OCI-M2 (cell line): ENCODE measurements at regions not wholly inside any gene's neighbourhood (a gene's known extent, or its start where the extent isn't known, plus 50 kb on each side); places are given as distances from the start of the nearest gene placed in this dataset.
"Not testable (repeated sequence)": the region's sequence is repeated elsewhere in the genome, so short reads cannot be mapped to it uniquely, and the experiment has no call there.

ENCODE experiments used
- DNase-seq: peaks from one replicate; lab custom pipeline; 2025; ENCODE audit not compliant: unreplicated experiment; lab: John Stamatoyannopoulos, UW

DNA sequence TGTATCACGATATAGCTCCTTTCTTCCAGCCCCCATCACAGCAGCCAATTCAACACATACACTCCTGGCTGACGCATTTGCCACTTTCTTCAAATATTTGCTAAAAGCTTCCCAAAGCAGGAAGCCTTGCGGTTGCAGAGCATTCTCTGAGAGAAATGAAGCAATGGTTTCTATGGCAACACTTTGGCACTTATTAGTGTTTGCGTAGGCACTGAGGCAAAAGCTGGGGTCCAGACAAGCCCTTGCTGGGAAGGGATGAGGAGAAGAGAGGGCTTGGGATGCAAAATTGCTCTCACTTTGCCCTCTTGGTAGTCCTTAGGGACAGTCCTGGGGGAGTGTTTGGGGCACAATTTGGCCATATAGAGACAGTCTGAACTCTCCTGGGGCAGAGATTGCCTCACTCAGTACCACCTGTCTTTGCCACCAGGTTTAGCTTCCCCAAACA lies 55.0 kb upstream of the PAK3 start:
- DNase-seq, result no peak

DNA sequence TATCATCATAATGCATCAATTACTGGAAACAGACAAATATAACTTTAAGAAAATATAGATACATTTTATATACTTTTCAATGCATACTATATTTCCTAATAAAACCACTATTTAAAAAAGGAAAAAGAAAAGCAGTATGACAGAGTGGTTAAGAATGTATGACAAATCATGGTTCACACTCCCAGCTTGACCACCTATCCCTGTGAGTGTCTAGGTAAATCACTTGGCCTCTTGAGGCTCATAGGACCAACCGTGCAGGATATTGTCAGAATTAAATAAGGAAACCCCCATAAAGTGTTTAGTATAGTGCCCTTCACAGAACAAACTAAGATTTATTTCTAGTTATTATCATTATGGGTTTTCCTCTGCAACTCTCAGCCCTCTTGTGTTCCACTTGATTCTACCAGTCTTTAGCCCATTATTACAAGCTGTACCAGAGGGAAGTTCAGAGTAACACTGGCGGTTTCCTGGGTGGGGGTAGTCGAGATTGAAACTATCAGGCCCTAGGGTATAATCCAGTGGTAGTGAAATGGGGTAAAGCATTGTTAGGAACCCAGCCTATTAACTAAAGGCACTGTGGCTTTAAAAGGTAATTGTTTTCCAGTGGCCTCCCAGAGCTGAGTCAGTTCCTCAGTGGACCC lies 55.5 kb upstream of the PAK3 start:
- DNase-seq, result no peak

DNA sequence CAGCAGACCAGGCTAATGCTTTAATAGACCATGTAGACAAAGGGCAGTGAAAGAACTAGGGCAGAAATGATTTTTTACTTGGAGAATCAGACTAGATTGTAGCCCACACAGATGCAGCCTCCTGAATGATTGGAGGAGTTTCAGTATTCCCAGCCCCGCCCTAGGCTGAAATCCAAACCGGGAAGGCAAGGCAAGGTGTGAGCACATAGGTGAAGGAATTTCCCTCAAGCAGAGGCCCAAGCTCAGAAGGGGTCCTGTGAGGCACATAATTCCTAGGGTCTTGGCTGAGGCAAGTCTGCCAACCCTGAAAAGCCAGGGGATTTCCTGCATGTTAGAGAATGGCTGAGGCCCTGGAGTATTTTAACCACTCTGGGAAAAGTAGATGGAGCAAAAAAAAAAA lies 56.4 kb upstream of the PAK3 start:
- no peak for DNase-seq

DNA sequence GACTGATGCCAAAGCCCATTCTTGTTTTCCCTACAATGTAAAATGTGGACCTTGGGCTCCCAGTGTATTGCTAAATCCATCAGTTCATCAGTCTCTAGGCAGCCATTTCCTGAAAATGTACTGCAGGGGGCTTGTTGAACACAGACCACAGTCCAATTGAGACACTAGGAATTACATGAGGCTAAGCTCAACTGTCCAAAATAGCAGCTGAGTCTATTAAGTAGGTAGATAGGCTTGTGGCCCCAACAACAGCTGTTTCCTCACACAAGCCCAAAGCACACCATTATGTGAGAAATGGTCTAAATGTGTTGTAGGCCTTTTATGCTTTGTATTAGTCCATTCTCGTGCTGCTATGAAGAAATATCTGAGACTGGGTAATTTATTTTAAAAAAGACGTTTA lies 60.0 kb upstream of the PAK3 start:
- DNase-seq, result no peak

DNA sequence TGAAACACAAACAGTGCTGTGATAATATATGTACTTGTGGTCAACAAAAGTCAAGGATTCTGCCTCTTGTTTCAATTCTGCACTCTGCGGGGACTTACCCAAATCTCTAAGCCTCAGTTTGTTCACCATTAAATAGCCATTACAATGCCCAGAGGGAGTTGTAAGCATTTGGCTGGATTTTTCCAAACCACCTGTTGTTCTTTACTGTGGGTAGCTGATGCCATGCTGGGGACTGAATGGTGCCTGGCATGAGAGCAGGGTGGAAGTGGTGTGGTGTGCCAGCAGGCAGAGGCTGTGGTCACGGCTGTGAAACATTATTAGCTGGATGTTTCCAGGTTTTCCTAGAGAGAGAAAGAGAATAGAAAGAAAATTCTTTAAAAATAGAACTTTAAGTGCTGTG lies 60.7 kb upstream of the PAK3 start:
- DNase-seq, result no peak

DNA sequence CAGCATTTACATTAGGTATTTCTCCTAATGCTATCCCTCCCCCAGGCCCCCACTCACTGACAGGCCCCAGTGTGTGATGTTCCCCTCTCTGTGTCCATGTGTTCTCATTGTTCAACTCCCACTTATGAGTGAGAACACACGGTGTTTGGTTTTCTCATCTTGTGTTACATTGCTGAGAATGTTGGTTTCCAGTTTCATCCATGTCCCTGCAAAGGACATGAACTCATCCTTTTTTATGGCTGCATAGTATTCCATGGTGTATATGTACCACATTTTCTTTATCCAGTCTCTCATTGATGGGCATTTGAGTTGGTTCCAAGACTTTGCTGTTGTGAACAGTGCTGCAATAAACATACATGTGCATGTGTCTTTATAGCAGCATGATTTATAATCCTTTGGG lies 73.0 kb upstream of the PAK3 start:
- DNase-seq, result not testable (repeated sequence)

DNA sequence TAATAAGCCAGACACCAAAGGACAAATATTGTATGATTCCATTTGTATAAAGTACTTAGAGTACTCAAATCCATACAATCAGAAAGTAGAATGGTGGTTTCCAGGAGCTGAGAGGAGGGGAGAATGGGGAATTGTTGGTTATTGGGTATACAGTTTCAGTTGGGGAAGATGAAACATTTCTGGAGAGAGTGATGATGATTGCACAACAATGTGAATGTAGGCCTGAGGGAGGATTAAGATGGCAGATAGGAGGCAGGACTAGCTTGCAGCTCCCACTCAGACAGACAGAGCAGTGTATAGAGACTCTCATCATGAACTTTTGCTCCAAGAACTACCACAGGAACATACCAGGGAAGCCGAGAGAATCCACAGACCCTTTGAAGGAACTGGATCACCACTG lies 75.7 kb upstream of the PAK3 start:
- DNase-seq, result no peak

DNA sequence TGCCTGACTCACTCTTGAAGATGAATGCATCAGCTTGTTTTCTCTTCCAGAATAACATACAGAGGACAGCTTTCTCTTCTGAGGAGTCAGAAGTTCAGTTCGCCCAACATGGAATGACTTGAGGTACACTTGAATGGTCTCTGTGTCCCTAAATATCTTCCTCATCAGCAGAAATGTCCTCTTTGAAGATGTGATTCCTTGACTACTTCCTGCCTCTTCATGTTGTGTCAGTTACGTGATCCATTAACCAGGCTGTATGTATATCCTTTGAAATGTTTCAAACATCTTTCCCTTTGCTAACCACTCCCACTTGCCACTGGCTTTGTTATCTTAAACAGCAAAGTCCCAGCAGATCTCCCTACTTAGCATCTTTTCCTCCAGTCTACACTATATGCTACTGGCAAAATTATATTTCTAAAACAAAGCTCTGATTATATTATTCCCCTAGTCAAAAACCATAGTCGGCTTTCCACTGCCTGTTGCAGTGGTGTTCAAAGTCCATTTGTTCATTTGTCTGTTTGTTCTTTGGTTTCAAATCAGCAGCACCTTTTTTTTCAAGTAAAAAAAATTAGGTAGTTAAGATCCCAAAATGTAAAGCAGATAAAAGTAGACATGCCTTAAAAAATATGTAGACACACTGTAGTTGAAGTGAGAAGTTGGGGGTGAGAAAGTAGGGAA lies 82.1 kb upstream of the PAK3 start:
- no peak for DNase-seq

DNA sequence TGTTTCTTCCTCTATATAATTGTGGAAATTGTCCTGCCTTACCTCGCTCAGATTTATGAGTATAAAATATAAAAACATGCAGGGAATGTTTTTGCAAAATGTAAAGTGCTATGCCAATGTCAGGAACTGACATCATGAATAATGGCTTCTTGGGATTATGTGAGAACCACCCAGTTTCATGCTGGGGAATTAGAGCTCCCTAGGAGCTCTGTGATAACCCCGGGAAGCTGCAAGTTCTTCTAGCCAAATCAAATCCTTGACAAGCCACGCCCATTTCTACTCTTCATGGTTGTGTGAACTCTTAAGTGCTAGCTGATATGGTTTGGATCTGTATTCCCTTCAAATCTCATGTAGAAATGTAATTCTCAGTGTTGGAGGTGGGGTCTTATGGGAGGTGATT lies 85.9 kb upstream of the PAK3 start:
- no peak for DNase-seq

DNA sequence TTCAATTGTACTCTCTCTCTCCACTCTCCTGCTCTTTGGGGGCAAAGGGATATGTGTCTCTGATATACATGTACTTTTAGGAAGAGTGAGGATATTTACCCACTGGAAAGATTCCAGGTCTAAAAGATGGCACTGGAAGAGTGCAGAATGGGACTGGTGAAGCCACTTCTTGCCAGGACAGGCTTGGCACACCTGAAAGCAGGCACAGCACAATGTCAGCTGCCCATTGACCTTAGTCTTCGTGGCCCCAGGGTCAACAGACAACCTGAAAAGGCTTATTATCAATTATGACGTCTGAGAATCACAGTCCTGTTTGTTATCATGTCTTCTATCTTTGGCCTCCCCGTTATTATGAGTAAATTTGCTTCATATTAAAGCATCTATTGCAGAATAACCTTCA lies 86.7 kb upstream of the PAK3 start:
- DNase-seq, result no peak

DNA sequence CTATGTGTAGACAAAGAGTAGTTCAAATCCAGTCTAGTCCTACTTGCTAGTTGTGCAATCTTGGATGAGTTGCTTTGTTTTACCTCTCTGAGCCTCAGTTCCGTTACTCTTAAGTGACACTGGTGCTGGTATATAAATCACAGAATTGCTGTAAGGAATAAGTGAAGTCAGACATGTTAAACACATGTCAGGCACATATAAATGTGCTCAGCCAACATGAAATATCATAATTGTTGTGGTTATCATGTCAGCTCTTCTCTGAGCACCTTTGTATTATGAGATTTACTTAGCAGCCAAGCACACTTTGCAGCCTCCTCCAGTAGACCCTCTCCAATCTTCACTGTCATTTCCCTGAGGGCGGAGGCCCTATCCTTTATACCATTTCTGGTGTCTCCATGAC lies 87.9 kb upstream of the PAK3 start:
- DNase-seq, result no peak

DNA sequence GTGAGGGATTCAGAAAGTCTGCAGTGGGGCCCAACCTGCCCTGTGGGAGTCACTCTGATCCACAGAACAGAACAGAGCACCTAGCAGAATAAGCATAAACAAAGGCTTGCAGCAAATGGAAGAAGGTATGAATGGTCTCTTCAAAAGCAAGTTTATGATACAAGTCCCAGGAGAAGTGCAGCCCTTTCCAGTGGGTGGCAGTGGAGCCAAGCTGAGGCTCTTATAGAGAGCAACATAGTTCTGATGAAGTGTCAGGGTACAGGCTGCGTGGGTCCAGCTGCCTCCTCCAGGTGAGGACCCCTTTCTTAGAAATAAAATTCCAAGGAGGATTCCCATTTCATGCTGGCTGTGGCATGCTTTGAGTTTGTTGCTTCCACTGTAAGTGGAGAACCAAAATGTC lies 88.8 kb upstream of the PAK3 start:
- no peak for DNase-seq

DNA sequence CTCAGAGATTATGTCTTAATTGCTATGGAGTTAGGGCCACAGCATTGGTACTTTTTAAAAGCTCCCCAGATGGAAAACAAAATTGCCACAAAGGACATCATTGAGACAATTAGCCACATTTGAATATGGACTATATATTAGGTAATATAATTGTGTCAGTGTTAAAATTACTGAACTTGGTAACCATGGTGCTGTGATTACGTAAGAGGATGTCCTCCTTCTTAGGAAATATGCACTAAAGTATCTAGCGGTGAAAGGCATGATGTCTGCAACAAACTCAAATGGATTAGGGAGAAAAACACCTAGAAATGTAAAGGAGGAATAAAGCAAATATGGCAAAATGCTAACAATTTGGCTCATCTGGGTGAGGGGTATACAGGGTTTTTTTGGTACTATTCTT lies 89.9 kb upstream of the PAK3 start:
- DNase-seq, result no peak

DNA sequence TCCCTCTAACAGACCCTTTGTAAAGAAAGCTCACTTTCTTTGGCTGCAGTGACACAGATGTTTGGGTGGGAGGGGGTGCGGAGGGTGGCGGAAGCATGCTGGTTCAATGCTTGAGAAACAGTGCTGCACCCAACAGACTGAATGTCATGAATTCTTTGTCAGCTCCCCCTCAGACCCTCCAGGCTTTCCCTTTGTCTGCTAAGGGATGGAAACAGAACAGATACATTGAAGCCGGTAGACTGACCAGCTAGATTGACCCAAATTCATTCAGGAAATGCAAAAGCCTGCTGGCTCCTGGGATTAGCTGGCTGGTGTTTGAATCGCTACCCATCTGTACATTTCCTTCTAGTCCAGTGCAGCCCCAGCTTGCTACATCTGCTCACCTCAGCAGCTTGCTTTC lies 90.8 kb upstream of the PAK3 start:
- no peak for DNase-seq

DNA sequence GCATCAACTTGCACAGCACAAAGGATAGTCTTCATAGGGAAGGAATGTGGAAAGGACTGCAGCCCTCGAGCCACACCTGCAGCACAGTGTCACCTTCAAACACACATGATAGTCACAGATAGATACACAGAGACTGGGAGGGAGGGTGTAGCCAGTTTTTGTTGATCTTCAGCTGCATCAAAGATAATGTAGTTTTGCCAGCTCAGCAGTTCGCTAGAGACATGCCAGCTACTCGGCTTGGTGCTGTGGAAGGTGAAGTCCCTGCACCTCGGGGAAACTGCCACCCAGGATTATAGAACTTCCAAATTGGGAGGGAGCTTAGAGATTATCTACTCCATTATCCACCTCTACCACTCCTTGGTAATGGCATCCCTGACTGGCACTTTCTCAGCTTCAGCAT lies 92.9 kb upstream of the PAK3 start:
- DNase-seq, result no peak

DNA sequence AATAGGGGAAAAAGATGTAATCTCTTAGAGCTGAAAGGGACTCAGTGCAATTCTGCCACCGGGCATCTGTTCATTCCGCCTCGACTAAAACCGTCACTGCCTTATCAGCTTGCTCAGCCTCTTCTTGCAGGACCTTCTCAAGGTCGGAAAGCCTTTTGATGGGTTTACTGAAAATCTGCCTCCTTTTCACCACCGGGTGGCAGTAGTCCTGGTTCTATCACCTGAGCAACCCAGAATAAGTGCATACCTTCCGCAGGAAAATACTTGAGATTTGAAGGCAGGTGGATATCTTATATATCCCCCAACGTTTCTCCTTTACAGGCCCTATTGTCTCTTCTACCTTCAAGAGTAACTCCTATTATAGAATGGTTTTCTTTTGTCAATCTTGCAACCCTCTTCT lies 103.4 kb upstream of the PAK3 start:
- no peak for DNase-seq

DNA sequence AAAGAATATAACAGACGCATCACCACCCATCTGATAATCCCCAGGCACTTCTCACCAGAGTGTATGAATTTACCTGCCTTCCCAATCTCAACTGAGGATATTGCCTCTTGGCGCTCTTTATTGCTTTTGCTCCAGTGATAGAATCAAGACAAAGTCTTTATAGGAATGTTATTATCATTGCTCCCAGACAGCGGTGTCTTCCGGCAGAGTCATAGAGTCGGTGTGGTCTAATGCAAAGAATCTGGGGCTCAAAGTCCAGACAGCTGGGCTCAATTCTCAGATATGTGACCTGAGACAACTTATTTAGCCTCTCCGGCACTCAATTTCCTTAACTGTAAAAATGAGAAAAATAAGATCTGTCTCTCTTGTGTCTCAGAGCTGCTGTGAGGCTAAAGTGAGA lies 106.1 kb upstream of the PAK3 start:
- DNase-seq, result no peak

DNA sequence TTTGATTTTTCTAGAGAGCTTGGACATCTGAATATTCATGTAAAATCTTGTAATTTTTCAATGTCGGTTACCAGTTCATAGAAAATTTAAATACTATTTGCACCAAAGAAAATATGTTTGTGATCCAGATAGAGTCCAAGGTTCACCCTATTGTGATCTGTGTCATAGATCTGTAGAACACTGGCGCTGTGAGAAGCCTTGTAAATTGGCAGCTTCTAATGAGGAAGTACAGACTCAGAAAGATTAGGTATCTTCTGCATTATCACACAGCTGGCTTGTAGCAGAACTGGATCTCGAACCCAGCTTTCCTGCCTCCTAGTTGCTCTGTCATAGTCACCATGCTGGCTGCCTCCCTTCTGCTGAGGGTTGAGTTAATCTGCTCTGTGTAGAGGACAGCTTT lies 106.5 kb upstream of the PAK3 start:
- DNase-seq, result no peak

DNA sequence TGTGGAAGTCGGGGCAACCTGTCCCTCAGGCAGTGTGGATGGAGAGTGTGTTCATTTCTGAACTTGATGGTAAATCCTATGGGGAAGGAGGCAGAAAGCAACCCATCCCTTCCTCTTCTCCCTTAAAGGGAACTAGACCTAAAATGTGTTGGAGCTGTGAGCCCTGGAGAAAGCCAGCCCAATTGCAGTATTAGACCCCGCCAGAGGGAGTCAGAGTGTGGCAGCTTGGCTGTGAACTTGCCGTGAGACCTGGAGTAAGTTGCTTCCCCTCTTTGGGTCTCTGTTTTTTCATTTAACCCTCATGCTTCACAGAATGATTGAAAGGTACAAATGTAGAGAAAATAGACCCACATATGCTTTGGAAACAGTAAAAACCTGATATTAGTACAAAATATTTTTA lies 108.7 kb upstream of the PAK3 start:
- no peak for DNase-seq

DNA sequence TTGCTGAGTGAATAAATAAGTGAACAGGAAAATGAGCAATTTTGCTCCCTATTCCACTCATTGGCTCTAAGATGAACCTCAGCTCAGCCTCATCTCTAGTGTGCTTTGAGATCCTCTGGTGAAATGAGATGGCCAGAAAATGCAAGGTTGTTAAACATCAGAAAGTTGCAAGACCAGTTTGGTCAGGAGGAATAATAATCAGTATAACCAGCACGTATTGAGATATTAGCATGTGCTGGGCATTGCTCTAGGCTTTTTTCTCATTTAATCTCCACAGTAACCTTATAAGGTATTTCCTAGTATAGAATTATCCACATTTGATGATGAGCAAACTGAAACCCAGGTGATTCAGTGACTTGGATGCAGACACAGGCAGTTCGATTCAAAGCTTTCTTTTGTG lies 110.5 kb upstream of the PAK3 start:
- DNase-seq, result no peak

DNA sequence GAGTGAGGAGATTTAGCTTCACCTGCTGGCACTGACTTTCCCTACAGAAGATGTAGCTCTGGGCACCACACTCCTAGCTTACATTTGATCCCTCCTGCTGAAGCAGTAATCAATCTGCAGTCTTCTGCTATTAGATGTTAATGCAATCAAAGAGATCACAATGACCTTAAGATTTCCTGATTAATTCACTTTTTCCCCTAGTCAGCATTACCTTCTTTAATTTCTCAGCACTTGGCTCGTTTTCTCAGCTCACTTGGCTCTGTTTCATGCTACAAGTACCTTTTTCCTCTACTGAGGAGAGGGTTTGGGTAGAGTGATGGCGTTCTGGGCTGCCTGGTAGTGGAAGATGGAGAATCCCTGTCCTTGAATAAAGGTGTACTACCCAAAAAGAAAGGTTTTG lies 113.0 kb upstream of the PAK3 start:
- DNase-seq, result no peak

DNA sequence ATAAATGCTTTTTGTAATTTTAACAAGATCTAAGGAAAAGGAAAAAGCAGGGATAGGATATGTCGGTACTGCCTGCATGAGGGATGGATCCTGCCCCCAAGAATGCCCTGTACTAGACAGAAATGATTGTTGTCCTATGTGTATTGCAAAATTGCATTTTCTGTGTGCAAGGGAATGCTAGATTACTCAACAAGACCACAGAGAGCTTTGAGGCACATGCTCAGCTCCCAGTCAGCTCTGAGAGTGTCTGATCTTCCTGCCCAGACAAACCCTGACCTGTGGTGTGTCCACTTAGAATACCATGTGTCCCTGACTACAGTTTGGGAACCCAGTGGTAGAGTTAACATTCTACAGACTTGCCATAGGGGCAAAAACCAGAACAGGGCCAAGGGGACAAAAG lies 129.2 kb upstream of the PAK3 start:
- DNase-seq, result no peak

DNA sequence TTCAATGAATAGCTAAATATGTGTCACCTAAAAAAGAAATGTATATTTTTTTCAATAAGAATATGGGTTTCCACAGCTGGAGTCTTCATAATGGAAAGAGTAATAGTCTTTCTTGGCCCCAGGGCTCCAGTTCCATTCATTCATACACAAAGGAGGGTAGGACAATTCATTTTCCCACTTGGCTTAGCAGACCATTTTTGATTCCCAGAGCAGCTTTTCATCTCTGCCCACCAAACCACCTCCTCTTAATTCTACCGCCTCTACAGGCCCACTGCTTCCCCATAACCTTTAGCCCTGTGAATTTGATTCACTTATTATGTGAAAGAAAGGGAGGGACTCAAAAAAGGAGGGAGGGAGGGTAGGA lies 129.9 kb upstream of the PAK3 start:
- no peak for DNase-seq
